ENCODE measurements at regions not wholly inside any gene's neighbourhood (a gene's known extent, or its start where the extent isn't known, plus 50 kb on each side); places are given as distances from the start of the nearest gene placed in this dataset.
"Not testable (repeated sequence)": the region's sequence is repeated elsewhere in the genome, so short reads cannot be mapped to it uniquely, and the experiment has no call there.

DNA sequence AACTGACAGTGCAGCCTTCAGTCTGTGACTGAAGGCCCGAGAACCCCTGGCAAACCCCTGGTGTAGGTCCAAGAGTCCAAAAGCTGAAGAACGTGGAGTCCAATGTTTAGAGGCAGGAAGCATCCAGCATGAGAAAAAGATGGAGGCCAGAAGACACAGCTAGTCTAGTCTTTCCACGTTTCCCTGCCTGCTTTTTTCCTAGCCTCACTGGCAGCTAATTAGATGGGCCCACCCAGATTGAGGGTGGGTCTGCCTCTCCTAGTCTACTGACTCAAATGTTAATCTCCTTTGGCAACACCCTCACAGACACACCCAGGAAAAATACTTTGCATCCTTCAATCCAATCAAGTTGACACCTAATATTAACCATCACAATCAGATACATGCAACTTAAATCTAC is 87.8 kb downstream of the TENT5D start:
- not testable (repeated sequence) for H3K4me1 ChIP-seq (ENCODE audit: insufficient read depth, poor library complexity, severe bottlenecking); H3K9me3 ChIP-seq (ENCODE audit: severe bottlenecking); H3K4me3 ChIP-seq (ENCODE audit: severe bottlenecking); H3K27ac ChIP-seq (ENCODE audit: poor library complexity, severe bottlenecking); ATAC-seq (ENCODE audit: low read depth); H3K27me3 ChIP-seq (ENCODE audit: insufficient read depth, poor library complexity, severe bottlenecking); DNase-seq (ENCODE audit: low spot score); H3K36me3 ChIP-seq (ENCODE audit: low read depth)

DNA sequence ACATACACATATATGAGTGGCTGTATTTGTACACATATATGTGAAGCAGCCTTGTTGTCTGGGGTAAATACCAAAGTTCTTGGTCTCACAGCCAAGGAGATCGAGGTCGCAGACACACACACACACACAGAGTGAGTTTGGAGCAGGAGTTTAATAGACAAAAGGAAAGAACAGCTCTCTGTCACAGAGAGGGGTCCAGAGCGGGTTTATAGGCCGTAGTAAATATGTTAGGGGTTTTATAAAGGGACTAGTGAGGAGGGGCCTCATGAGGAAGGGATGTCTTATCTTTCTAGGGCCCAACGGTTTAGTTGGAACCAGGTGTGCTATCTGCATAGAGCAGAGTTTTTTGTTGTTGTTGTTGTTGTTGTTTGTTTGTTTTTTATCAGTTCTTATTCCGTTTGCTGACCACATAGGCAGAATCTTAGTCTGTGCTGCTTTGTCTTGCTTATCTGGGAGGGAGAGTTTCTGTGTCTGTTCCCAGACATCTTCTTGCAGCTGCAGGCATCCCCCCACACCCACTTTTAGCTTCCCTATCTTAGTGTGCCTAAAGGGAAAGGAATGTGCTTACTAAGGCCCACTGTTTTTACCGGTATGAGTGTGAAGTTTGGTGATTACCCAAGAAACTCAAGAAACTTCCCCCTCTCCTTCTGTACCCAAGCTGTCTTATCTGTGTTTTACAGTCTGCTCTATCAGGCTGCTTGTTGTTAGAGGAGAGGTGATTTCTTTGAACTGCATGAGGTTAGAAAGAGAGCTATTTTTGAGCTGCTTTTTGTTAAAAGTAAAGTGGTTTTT is 91.9 kb downstream of the TENT5D start:
- DNase-seq (ENCODE audit: low spot score) (no peak), ATAC-seq (ENCODE audit: low read depth) (no peak)
- Histone ChIP-seq H3K4me3 (ENCODE audit: severe bottlenecking) (no peak overlapping the region), H3K4me1 (ENCODE audit: insufficient read depth, poor library complexity, severe bottlenecking) (no peaks in the 10 kb centered on the region), H3K27me3 (ENCODE audit: insufficient read depth, poor library complexity, severe bottlenecking) (no peaks in the 10 kb centered on the region), H3K36me3 (ENCODE audit: low read depth) (no peaks in the 10 kb centered on the region), H3K9me3 (ENCODE audit: severe bottlenecking) (no peaks in the 10 kb centered on the region), H3K27ac (ENCODE audit: poor library complexity, severe bottlenecking) (no peak overlapping the region)
- TF ChIP-seq, protein P1, sequence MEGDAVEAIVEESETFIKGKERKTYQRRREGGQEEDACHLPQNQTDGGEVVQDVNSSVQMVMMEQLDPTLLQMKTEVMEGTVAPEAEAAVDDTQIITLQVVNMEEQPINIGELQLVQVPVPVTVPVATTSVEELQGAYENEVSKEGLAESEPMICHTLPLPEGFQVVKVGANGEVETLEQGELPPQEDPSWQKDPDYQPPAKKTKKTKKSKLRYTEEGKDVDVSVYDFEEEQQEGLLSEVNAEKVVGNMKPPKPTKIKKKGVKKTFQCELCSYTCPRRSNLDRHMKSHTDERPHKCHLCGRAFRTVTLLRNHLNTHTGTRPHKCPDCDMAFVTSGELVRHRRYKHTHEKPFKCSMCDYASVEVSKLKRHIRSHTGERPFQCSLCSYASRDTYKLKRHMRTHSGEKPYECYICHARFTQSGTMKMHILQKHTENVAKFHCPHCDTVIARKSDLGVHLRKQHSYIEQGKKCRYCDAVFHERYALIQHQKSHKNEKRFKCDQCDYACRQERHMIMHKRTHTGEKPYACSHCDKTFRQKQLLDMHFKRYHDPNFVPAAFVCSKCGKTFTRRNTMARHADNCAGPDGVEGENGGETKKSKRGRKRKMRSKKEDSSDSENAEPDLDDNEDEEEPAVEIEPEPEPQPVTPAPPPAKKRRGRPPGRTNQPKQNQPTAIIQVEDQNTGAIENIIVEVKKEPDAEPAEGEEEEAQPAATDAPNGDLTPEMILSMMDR (IDR thresholded peaks at IDR 0.05; ENCODE audit: poor library complexity, severe bottlenecking), result no peak

DNA sequence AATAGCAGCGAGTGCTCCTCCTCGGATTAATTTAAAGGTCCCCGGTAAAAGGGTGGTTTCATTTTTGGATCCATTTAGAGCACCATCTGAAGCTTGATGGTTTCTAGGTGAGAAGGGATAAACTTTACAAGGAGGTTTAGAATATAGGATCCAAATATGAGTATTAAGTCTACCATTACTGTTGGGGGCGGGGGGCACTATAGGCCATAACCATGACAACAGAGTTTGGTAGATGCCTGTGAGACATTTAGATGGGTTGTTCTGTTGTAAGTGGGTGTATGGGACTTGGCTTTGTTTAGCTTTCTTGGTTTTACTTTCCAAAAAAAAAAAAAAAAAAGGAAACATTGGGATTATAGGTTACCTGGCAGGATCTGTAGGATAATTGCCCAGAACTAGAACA is 92.7 kb downstream of the TENT5D start:
- no peaks in the 10 kb centered on the region for H3K9me3 ChIP-seq (ENCODE audit: severe bottlenecking)
- H3K4me3 ChIP-seq (ENCODE audit: severe bottlenecking), result no peak overlapping the region
- H3K27ac ChIP-seq (ENCODE audit: poor library complexity, severe bottlenecking), result no peak overlapping the region
- no peak for ATAC-seq (ENCODE audit: low read depth)
- H3K36me3 ChIP-seq (ENCODE audit: low read depth), result no peaks in the 10 kb centered on the region
- no peaks in the 10 kb centered on the region for H3K27me3 ChIP-seq (ENCODE audit: insufficient read depth, poor library complexity, severe bottlenecking)
- no peak for DNase-seq (ENCODE audit: low spot score)
- TF ChIP-seq, protein P1 (IDR thresholded peaks at IDR 0.05; ENCODE audit: poor library complexity, severe bottlenecking), result no peak
- H3K4me1 ChIP-seq (ENCODE audit: insufficient read depth, poor library complexity, severe bottlenecking), result no peaks in the 10 kb centered on the region

DNA sequence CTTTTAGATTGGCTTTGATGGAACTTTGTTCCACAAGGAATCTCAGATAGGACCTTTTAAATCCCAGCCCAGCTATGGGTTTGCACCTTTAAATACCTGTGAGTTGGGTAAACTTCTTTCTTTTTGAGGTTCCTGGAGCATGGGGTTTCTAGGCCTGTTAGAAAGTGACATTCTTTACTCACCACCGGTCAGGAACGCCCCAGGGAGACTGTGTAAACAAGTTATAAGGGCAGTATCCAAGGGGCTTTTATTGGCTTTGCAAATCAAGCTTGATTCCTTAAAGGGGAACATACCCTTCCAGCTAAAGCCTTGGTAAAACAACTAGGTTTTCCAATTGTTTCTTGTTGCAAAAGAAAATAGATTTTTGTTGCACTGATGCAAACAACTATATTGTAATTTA is 93.4 kb downstream of the TENT5D start:
- Histone ChIP-seq H3K27me3 (ENCODE audit: insufficient read depth, poor library complexity, severe bottlenecking) (no peaks in the 10 kb centered on the region), H3K27ac (ENCODE audit: poor library complexity, severe bottlenecking) (no peak overlapping the region), H3K9me3 (ENCODE audit: severe bottlenecking) (no peaks in the 10 kb centered on the region), H3K4me3 (ENCODE audit: severe bottlenecking) (no peak overlapping the region), H3K4me1 (ENCODE audit: insufficient read depth, poor library complexity, severe bottlenecking) (no peaks in the 10 kb centered on the region), H3K36me3 (ENCODE audit: low read depth) (no peaks in the 10 kb centered on the region)
- DNase-seq (ENCODE audit: low spot score), result no peak
- no peak for ATAC-seq (ENCODE audit: low read depth)
- TF ChIP-seq, protein P1 (IDR thresholded peaks at IDR 0.05; ENCODE audit: poor library complexity, severe bottlenecking), result no peak

DNA sequence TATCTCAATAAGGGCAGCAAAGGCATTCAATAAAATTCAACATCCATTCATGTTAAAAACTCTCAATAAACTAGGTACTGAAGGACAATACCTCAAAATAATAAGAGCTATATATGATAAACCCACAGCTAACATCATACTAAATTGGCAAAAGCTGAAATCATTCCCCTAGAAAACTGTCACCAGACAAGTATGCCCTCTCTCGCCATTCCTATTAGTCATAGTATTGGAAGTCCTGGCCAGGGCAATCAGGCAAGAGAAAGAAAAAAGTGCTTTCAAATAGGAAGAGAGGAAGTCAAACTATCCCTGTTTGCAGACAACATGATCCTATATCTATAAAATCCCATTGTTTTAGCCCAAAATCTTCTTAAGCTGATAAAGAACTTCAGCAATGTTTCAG is 116.8 kb downstream of the TENT5D start:
- ATAC-seq (ENCODE audit: low read depth) (no peak), DNase-seq (ENCODE audit: low spot score) (no peak)
- Histone ChIP-seq H3K4me3 (ENCODE audit: severe bottlenecking) (no peak overlapping the region), H3K36me3 (ENCODE audit: low read depth) (no peaks in the 10 kb centered on the region), H3K4me1 (ENCODE audit: insufficient read depth, poor library complexity, severe bottlenecking) (no peaks in the 10 kb centered on the region), H3K27me3 (ENCODE audit: insufficient read depth, poor library complexity, severe bottlenecking) (no peaks in the 10 kb centered on the region), H3K27ac (ENCODE audit: poor library complexity, severe bottlenecking) (no peak overlapping the region), H3K9me3 (ENCODE audit: severe bottlenecking) (no peaks in the 10 kb centered on the region)
- TF ChIP-seq, protein P1 (IDR thresholded peaks at IDR 0.05; ENCODE audit: poor library complexity, severe bottlenecking), result no peak

All from RWPE2 (cell line).